GM23248 (cell line): ENCODE measurements at regions not wholly inside any gene's neighbourhood (a gene's known extent, or its start where the extent isn't known, plus 50 kb on each side); places are given as distances from the start of the nearest gene placed in this dataset.

ENCODE experiments used
- EZH2 ChIP-seq: fragments of 200-600 bp; sonication (generic); IDR thresholded peaks from 2 replicates; pipeline ENCODE4 v1.6.1; 2018; ENCODE audit warnings: antibody characterized with exemption, mild to moderate bottlenecking; ENCODE audit not compliant: insufficient read depth, poor library complexity, severe bottlenecking
- EZH2phosphoT487 ChIP-seq: fragments of 200-600 bp; sonication (generic); IDR thresholded peaks from 2 replicates; pipeline ENCODE4 v1.6.1; 2018; ENCODE audit warnings: antibody characterized with exemption, moderate library complexity, mild to moderate bottlenecking, low read depth; ENCODE audit not compliant: insufficient read depth

- TF ChIP-seq EZH2phosphoT487: no peak
- TF ChIP-seq EZH2: no peak
Observed at GRCh38 chr16:73543331-73543969, 495.5 kb upstream of the ZFHX3 start.
